Cardiac muscle cell (in vitro differentiated cells and primary cell): ENCODE measurements at regions not wholly inside any gene's neighbourhood (a gene's known extent, or its start where the extent isn't known, plus 50 kb on each side); places are given as distances from the start of the nearest gene placed in this dataset.
A peak's percentile ranks its signal among the peaks of the same experiment; 100 is the strongest.

Experiments used
- DNase-seq, 2 donors: peaks; one replicate each; pipeline versions ENCODE4 v3.0.0 to v3.0.0-alpha.2; 2010 to 2017; ENCODE audit warnings: low read depth in 1 of 2, low spot score in 1 of 2
- H3K27ac ChIP-seq: fragments of 200-600 bp; sonication (generic); 2 replicates; pipeline ENCODE4 v1.5.1; 2016
- H3K27me3 ChIP-seq: fragments of 200-600 bp; sonication (generic); 2 replicates; pipeline ENCODE4 v1.6.0; 2016; ENCODE audit warnings: control low read depth
- H3K36me3 ChIP-seq: fragments of 200-600 bp; sonication (generic); 2 replicates; pipeline ENCODE4 v1.5.1; 2016; ENCODE audit warnings: control low read depth
- H3K4me1 ChIP-seq: fragments of 200-600 bp; sonication (generic); 2 replicates; pipeline ENCODE4 v1.8.1; 2017; ENCODE audit warnings: low read depth, mild to moderate bottlenecking, mixed run types
- H3K4me3 ChIP-seq: fragments of 200-600 bp; sonication (generic); 2 replicates; pipeline ENCODE4 v1.5.1; 2016; ENCODE audit warnings: mild to moderate bottlenecking
- H3K9me3 ChIP-seq: fragments of 200-600 bp; sonication (generic); 2 replicates; pipeline ENCODE4 v1.5.1; 2017; ENCODE audit warnings: low read depth, mild to moderate bottlenecking, control low read depth
- TF ChIP-seq, protein P1 (sequence below): IDR thresholded peaks from 2 replicates; pipeline ENCODE4 v1.5.1; 2012; ENCODE audit warnings: low read depth, mild to moderate bottlenecking, low read length

DNA sequence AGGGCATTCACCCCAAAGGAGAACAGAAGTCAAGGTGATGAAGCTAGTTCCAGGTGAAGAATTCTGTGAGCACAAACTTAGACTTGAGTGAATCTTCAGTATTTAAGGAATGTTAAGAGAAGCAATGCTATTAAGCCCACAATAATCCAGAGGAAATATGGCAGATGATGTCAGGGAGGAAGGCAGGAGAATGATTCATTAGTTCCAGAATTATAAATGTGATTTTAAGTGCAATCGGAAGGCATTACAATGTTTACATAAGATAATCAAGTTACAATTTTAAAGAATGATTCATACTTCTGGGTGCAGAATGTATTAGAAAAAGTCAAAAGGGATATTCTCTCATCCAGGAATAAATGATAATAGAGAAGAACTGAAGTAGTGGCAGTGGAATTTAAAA is 545.2 kb upstream of the BRINP3 start:
- Histone ChIP-seq H3K27me3 (no peaks in the 10 kb centered on the region), H3K4me1 (no peaks in the 10 kb centered on the region), H3K36me3 (no peaks in the 10 kb centered on the region), H3K9me3 (no peaks in the 10 kb centered on the region), H3K27ac (no peak overlapping the region), H3K4me3 (no peak overlapping the region)
- peak in 1 of 2 donors; percentile 61 for DNase-seq
- TF ChIP-seq, protein P1, sequence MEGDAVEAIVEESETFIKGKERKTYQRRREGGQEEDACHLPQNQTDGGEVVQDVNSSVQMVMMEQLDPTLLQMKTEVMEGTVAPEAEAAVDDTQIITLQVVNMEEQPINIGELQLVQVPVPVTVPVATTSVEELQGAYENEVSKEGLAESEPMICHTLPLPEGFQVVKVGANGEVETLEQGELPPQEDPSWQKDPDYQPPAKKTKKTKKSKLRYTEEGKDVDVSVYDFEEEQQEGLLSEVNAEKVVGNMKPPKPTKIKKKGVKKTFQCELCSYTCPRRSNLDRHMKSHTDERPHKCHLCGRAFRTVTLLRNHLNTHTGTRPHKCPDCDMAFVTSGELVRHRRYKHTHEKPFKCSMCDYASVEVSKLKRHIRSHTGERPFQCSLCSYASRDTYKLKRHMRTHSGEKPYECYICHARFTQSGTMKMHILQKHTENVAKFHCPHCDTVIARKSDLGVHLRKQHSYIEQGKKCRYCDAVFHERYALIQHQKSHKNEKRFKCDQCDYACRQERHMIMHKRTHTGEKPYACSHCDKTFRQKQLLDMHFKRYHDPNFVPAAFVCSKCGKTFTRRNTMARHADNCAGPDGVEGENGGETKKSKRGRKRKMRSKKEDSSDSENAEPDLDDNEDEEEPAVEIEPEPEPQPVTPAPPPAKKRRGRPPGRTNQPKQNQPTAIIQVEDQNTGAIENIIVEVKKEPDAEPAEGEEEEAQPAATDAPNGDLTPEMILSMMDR: no peak

DNA sequence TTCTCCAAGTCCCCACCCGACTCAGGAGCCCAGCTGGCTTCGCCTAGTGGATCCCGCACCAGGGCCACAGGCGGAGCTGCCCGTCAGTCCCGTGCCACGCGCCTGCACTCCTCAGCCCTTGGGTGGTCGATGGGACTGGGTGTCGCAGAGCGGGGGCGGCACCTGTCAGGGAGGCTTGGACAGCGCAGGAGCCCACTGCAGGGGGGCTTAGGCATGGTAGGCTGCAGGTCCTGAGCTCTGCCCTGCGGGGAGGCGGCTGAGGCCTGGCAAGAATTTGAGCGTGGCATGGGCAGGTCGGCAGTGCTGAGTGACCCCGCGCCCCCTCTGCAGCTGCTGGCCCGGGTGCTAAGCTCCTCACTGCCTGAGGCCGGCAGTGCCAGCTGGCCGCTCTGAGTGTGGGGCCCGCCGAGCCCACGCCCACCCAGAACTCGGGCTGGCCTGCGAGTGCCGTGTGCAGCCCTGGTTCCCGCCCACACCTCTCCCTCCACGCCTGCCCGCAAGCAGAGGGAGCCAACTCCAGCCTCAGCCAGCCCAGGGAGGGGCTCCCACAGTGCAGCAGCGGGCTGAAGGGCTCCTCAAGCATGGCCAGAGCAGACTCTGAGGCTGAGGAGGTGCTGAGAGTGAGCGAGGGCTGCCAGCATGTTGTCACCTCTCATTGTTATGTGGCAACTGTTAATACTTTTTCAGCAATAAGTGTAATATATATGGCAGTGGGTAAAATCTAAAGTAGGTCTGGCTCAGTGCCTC is 548.4 kb upstream of the BRINP3 start:
- H3K36me3 ChIP-seq: no peaks in the 10 kb centered on the region
- TF ChIP-seq, protein P1: no peak
- H3K27ac ChIP-seq: no peak overlapping the region
- no peaks in the 10 kb centered on the region for H3K27me3 ChIP-seq
- H3K9me3 ChIP-seq: no peaks in the 10 kb centered on the region
- no peak for DNase-seq
- H3K4me1 ChIP-seq: no peaks in the 10 kb centered on the region
- H3K4me3 ChIP-seq: no peak overlapping the region

DNA sequence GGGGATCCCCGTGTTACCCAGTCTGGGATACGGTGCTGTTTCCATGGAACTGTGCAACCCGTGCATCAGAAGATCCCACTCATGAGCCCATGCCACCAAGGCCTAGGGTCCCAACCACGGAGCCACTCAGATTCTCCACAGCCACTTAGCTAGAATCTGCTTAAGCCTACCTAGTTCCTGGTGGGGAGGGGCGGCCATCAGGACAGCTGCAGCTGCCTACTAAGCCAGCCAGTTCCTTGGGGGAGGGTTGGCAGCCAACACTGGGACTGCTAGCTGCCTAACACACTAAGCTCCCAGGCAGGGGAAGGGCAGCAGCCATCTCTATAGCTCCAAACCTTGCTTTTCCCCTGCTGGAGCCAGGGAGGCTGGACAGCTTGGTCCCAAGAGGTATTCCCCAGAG is 549.2 kb upstream of the BRINP3 start:
- TF ChIP-seq, protein P1: no peak
- no peaks in the 10 kb centered on the region for H3K9me3 ChIP-seq
- no peak overlapping the region for H3K27ac ChIP-seq
- no peaks in the 10 kb centered on the region for H3K27me3 ChIP-seq
- H3K4me3 ChIP-seq: no peak overlapping the region
- no peaks in the 10 kb centered on the region for H3K4me1 ChIP-seq
- DNase-seq: no peak
- H3K36me3 ChIP-seq: no peaks in the 10 kb centered on the region

DNA sequence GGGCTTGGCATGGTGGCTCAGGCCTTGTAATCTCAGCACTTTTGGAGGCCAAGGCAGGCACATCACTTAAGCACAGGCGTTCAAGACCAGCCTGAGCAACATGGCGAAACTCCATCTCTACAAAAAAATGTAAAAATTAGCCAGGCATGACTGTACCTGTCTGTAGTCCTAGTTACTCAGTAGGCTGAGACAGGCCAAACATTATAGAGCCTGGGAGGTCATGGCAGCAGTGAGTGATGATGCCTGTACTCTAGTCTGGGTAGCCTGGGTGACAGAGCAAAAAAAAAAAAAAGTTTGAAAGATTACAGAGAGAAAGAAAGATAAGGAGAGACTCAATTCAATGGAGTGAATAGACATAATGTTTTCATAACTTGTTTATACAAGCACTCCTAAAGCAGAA is 556.5 kb upstream of the BRINP3 start:
- Histone ChIP-seq H3K27ac (no peak overlapping the region), H3K9me3 (no peaks in the 10 kb centered on the region), H3K36me3 (no peaks in the 10 kb centered on the region), H3K4me3 (no peak overlapping the region), H3K4me1 (no peaks in the 10 kb centered on the region), H3K27me3 (no peaks in the 10 kb centered on the region)
- TF ChIP-seq, protein P1: no peak
- DNase-seq: no peak

DNA sequence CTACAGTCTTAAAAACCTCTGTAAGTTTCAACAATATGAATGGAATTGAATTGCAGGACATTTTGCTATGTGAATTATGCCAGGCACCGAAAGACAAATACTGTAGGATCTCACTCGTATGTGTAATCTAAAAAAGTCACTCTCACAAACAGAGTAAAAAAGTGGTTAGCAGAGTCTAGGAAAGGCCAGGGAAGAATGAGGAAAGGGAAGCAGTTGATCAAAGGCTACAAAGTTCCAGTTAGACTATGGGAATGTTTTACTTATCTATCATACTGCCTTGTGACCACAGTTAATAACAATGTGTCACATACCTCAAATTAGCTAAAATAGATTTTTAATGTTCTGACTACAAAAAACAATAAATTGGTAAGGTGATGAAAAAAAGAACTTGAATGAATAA is 565.4 kb upstream of the BRINP3 start:
- TF ChIP-seq, protein P1: no peak
- H3K4me3 ChIP-seq: no peak overlapping the region
- no peak for DNase-seq
- H3K9me3 ChIP-seq: no peaks in the 10 kb centered on the region
- H3K36me3 ChIP-seq: no peaks in the 10 kb centered on the region
- H3K27ac ChIP-seq: no peak overlapping the region
- H3K27me3 ChIP-seq: no peaks in the 10 kb centered on the region
- no peaks in the 10 kb centered on the region for H3K4me1 ChIP-seq
